ENCODE measurements at regions not wholly inside any gene's neighbourhood (a gene's known extent, or its start where the extent isn't known, plus 50 kb on each side); places are given as distances from the start of the nearest gene placed in this dataset.

DNA sequence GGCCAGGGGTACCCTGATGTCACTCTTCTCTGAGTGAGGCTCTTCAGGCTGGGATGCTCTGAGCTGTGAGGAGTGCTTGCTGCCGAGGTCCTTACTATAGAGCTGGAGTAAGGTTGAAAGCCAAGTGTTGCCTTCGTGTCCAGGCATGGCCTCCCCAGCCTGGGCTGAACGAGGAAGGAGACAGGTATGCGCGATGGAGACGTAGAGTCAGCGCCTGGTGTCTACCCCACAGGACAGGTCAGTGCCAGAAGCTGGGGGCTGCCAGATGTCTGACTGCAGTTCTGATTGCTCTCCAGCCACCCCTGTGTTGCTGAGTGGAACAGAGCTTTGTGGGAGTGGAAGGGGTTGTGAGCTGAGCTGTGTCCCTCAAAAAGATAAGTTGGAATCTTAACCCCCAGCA, 135.8 kb upstream of the AJAP1 start:
- DNase-seq (ENCODE audit: low read depth in 3 of 3): no peak

DNA sequence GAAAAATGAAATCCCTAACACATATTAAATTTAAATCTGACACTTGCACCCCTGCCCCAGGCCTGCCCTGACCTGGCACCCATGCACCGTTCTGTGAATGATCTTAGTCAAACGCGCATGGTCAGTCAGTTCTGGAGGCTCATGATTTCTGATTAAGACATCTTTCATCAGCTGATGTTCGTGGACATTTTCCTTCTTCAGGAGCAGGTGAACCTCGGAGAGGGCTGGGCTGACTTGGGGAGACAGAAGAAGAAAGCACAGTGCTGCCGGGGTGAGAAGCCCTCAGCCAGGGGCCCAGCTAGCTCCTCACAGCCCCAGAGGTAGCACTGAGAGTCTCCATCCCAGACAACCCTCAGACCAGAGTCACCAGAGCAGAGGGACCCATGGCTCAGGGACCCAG, 134.5 kb upstream of the AJAP1 start:
- no peak for DNase-seq (ENCODE audit: low read depth in 3 of 3)

DNA sequence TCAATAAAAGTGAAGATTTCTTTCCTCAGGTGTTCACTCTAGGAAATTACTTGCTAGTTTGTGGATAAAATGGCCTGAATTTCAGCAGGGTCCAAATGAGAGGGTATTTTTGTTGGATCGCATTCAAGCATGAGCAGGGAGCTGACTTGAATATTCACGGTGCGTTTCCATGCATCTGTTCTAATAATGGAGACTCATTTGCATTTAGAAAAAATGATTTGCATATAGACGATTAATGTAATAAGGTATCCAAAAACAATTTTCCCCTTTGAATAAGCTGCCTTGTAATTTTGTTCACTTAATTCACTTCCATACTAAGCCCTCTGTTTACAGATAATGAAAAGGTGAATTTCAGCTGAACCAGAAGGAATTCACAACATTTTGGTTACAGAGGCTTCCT, 130.9 kb upstream of the AJAP1 start:
- DNase-seq (ENCODE audit: low read depth in 3 of 3): no peak

- DNase-seq (ENCODE audit: low read depth in 3 of 3): no peak
These were observed 127.7 kb upstream of the AJAP1 start for GRCh38 chr1:4526747-4527146.

DNA sequence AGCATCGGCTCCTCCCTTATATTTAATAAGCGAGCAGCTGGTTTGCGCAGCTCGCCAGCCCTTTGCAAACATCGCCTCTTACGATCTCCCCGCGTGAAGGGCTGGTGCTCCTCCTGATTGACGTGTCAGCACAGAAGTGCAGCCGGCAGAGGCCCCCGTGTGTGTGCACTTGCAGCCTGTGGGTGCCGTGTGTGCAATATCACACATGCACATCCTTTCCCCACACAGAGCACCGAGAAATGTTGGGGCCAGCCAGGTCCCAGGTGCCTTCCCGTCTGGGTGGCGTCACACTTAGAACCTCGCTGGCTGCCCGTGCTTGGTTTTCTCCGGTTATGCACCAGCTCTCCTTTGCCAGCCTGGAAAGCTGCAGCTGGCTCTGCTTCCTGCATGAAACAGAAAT, 126.6 kb upstream of the AJAP1 start:
- no peak for DNase-seq (ENCODE audit: low read depth in 3 of 3)

GRCh38 chr1:4528590-4528989, 125.8 kb upstream of the AJAP1 start:
- no peak for DNase-seq (ENCODE audit: low read depth in 3 of 3)

DNA sequence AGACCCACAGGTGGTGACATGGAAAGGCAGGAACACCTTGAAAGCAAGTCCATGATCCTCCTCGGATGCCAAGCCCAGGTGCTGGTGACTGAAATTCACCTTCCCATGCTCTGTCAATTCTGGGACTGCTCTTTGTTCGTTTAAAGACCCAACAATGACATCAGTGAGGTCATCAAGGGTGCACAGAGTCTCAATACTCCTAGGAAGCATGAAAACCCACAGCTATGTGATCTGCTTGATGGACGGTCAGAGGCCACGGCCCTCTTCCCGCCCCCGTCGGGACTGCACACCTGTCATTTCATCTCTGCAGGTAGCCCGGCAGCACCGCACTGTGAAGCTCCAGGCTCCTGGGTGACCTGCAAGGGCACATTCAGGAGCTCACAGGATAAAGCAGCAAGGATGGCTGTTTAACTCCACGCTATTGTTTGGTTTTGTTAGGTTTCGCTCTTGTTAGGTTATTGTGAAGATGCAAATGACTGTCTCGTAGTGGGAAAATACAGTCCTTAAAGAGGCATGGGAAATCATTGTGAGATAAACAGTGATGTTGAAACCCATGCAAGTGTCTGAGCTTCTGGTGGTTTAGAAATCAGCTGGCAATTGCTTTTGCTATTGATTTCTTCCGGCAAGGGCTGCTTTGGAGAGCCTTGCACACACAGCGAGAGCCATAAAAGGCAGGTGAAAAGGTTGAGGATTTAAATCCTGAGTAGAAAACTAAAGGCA, 124.8 kb upstream of the AJAP1 start:
- DNase-seq (ENCODE audit: low read depth in 3 of 3): no peak

DNA sequence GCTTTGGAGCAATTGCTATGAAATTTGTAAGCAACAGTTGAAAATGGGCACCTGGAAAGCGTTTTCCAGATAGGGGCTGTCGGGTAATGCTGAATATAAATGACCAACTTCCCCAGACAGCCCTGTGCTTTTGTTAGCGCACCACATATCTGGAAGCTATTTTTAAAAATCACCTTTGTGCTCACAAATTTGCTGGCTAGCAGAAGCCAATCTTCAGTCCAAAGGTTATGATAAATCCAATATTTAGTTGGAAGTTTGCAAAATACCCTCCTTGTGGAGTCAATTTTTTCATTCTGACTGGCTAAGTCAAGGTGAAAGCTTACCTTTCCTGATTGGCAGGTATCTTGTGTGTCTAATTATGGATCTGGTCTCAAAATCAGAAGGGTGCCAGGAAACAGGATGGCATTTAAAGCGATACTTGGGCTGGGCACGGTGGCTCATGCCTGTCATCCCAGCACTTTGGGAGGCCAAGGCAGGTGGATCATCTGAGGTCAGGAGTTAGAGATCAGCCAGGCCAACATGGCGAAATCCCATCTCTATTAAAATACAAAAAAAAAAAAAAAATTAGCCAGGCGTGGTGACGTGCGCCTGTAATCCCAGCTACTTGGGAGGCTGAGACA, 124.1 kb upstream of the AJAP1 start:
- no peak for DNase-seq (ENCODE audit: low read depth in 3 of 3)

DNA sequence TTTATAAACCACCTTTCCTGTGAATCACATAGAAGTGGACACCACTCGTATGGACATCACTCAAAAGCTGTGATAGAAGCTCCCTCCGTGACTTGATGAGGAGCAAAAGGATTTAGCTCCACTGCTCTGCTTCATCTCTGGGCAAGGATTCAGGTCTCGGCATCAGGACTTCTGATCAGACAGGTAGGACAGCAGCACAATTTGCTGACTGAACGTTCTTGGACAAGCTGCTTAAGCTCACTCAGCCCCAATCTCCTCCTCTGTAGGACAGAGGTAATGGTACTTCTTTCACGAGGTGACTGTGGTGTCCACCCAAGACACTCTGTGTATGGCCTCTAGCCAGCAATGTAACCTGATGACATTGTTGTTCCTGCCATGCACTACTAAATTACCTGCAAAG, 122.6 kb upstream of the AJAP1 start:
- DNase-seq (ENCODE audit: low read depth in 3 of 3): no peak

GRCh38 chr1:4532656-4533055, 121.8 kb upstream of the AJAP1 start:
- DNase-seq (ENCODE audit: low read depth in 3 of 3): no peak

DNA sequence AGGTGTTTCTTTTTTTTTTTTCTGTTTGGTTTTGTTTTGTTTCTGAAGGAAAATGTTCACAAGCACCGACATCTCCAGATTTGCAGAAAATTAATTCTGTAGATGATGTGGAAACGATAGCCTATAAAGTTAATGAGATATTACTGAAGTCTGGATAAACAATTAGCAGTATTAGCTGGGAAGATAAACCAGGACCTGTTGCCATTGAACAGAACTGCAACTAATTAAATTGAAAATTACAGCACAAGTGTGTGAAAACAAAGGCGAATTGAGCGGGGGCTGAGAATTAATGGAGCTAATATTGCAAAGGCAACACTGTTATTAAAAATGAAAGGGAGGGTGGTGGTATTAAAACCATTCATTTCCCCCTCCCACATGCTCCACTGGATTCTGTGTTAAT, 107.5 kb upstream of the AJAP1 start:
- DNase-seq (ENCODE audit: low read depth in 3 of 3): no peak

DNA sequence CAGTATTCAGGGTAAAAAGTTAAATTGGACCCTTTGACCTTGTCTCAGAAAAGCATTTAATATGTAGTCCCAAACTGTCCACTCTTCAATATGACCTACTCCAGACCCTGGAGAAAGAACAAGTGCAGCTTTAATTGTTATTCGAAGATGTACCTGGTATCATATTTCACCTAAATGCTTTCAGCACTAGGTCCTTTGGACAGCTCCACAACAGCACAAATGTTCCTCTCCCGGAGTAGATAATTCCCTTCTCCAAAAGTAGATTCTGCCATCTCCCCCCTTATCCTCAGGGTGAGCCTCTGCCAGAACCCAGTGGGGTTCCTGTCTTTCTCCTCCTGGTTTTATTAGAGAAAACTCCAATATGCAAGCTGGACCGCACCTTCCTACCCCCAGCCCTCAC, 104.5 kb upstream of the AJAP1 start:
- no peak for DNase-seq (ENCODE audit: low read depth in 3 of 3)

DNA sequence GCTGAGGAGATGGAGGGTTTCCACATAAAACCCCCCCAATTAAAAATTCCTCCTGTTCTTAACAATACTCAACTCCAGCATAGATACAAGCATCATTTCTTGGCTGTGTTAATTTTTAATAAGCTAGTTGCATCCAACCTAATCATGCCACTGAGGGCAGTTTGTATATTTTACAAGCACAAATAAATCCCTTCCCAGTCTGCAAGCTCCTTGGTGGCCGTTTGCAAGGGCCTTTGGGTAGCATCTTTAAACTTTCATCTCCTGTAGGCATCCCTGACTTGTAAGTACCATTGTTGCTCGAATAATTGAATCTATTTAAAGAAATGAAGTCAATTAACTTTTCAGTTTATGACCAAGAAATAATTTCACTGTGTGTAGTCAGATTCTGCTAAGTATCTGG, 103.5 kb upstream of the AJAP1 start:
- DNase-seq (ENCODE audit: low read depth in 3 of 3): no peak

- DNase-seq (ENCODE audit: low read depth in 3 of 3): no peak
These were observed 102.7 kb upstream of the AJAP1 start for GRCh38 chr1:4551706-4552105.

GRCh38 chr1:4553761-4554160, 100.6 kb upstream of the AJAP1 start:
- DNase-seq (ENCODE audit: low read depth in 3 of 3): no peak

DNA sequence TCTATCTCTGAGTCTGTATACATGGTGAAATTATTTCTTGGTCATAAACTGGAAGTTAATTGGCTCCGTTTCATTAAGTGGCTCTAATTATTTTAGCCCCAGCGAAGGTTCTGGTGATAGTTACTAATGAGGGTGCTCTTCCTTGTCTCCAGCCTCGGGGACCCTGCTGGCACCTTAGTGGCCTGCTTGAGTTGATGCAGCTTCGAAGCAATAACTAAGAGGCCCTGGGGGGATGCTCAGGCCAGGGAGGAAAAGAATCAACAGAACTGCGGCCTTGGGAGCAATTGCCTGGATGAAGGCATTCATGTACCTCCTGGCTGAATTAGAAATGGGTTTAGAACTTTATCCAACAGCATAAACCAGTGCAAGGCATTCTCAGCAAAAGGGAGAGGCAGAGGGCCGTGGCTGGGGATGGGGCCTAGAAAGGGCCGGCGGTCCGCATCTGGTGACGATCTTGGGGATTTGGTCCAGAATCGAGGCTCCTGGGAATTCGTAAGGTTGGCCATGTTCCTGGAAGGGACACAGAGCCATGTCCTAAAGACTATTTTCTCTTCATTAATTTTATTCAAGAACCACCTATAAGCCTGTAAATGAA, 100.0 kb upstream of the AJAP1 start:
- no peak for DNase-seq (ENCODE audit: low read depth in 3 of 3)

- DNase-seq (ENCODE audit: low read depth in 3 of 3): no peak
These were observed 96.5 kb upstream of the AJAP1 start for GRCh38 chr1:4557949-4558348.

GRCh38 chr1:4561205-4561604, 93.2 kb upstream of the AJAP1 start:
- no peak for DNase-seq (ENCODE audit: low read depth in 3 of 3)

- DNase-seq (ENCODE audit: low read depth in 3 of 3): no peak
These were observed 92.1 kb upstream of the AJAP1 start for GRCh38 chr1:4562321-4562720.

- DNase-seq (ENCODE audit: low read depth in 3 of 3): no peak
These were observed 90.8 kb upstream of the AJAP1 start for GRCh38 chr1:4563586-4563985.

DNA sequence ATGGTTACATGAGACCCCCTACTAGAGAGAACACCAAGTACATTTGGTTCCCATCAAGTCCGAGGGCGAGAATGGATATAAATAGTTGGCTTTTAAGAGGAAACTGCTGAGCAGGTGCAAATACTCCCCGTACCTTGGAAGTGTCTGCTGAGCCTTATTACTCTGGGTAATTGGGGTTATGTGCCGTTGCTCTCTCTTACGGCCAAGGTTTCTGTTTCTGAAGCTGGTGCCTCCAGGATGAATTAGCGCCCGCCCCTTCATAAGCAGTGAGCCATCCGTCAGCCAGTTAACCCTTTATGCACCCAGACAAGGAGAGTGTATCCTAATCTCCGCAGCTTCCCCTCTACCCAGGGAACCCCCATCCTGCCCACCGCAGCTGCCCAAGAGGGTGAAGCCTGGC, 90.4 kb upstream of the AJAP1 start:
- no peak for DNase-seq (ENCODE audit: low read depth in 3 of 3)

DNA sequence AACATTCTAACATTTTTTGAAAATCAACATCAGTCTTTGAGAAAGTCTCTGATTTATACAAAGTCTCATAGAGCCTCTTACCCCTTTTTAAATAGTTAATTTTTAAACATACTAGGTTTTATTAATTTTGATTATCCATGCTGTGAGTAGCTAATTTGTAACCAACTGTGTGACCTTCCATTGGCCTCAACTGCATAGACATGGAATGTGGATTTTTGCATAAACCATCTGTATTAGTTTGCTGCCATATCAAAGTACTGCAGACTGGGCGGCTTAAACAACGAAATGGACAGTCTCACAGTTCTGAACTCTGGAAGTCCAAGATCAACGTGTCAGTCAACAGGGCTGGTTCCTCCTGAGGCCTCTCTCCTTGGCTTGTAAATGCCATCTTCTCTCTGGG, 89.2 kb upstream of the AJAP1 start:
- DNase-seq (ENCODE audit: low read depth in 3 of 3): no peak

DNA sequence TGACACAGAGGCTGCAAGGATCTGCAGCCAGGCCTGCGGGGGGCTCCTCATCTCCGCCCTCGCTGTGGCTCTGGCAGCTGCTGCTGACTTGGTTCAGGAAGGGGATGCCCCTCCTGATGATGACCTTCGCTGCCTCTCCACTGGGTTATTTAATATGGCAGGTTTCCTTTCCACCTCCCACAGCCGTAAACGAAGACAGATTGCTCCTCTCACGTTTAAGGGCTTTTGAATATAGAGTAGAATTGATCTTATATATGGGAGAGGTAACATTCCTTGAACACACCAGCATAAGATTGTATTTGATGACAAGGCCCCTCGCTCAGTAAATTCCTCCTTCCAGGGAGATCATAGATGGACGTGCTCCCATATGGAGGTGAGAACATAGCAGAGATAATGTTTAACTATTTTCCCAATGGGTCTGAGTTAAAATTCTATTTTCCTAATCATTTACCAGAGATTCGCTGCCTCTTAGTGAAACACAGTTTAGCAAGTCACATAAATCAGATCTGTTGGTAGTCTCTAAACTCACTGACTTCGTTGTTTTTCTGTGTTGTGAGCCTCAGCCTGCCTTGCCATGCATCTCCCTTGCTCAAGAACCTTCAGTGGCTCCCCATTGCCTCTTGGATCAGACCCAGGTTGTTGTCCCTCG, 88.5 kb upstream of the AJAP1 start:
- DNase-seq (ENCODE audit: low read depth in 3 of 3): no peak

Measured in stimulated activated CD4-positive, alpha-beta T cell treated with anti-CD3 and anti-CD28 coated beads, TNF-alpha, amount 100 ng/mL, for 4 hours (primary cell).